GM12874 (cell line): ENCODE measurements at regions not wholly inside any gene's neighbourhood (a gene's known extent, or its start where the extent isn't known, plus 50 kb on each side); places are given as distances from the start of the nearest gene placed in this dataset.

Experiments
- CTCF ChIP-seq: IDR thresholded peaks from 2 replicates; pipeline ENCODE4 v1.5.1; 2011; ENCODE audit warnings: low read depth, mild to moderate bottlenecking, control low read depth, low read length, moderate library complexity; ENCODE audit not compliant: insufficient read depth

GRCh38 chr4:117514391-117515175 is 429.2 kb upstream of the TRAM1L1 start:
- no peak for TF ChIP-seq CTCF

- TF ChIP-seq CTCF: no peak
Observed at GRCh38 chr4:117515921-117516320, 430.5 kb upstream of the TRAM1L1 start.

GRCh38 chr4:117527601-117528000 is 442.2 kb upstream of the TRAM1L1 start:
- no peak for TF ChIP-seq CTCF

- no peak for TF ChIP-seq CTCF
Observed at GRCh38 chr4:117529401-117529800, 444.0 kb upstream of the TRAM1L1 start.

GRCh38 chr4:117533501-117533900 is 448.1 kb upstream of the TRAM1L1 start:
- no peak for TF ChIP-seq CTCF

GRCh38 chr4:117545039-117545438 is 459.7 kb upstream of the TRAM1L1 start:
- no peak for TF ChIP-seq CTCF

GRCh38 chr4:117549524-117549923 is 464.1 kb upstream of the TRAM1L1 start:
- no peak for TF ChIP-seq CTCF
